C1 segment of cervical spinal cord (tissue), 14 donors: ENCODE measurements at regions not wholly inside any gene's neighbourhood (a gene's known extent, or its start where the extent isn't known, plus 50 kb on each side); places are given as distances from the start of the nearest gene placed in this dataset.

ENCODE experiments used
- DNase-seq, 14 donors: peaks; one replicate each; lab custom pipeline; 2025; lab: John Stamatoyannopoulos, UW

DNA sequence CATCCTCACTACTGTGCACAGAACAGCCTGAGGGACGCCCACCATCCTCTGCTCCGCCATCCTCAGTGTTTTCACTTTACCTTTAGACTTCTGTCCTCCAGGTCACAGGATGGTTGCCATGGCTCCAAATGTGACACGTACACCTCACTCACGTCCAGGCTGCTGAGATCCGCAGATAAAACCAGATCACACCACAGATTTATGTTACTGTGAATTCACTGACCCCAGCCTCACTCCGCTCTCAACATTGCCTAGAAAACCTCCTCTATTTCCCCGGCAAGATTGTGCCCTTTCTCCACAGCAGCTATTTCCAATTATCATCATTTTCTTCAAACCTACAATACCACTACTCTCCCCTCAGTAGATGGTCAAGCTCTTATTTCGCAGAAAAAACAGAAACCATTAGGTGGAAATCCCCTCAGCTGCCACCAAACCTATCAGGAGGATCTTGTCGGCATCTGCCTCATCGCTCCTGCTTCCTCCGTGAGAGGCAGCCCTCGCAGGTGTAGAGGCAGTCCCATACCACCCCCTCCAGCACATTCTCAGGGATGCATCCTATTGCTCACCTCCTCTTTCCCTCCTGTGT lies 49.8 kb upstream of the SLC1A4 start:
- DNase-seq: no peak
